ENCODE measurements at regions not wholly inside any gene's neighbourhood (a gene's known extent, or its start where the extent isn't known, plus 50 kb on each side); places are given as distances from the start of the nearest gene placed in this dataset.

DNA sequence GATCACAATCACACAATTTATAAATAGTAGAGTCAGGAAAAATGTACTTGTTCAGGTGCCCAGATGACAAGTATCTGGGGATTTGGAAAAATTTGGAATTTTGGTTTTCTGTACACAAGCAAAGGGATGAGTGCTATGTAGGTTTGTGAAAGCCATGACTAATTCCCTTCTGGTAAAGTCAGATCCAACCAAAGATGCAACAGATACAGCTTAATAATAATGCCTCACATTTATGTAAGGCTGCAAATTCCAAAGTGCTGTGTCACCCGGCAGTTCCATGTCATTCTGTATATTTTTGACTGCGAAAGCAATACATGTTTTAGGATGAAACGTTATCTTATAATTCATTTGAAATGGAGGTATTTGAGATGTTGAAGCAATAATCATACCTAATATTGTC is 102.7 kb upstream of the AGBL1 start:
- no peak for DNase-seq (ENCODE audit: low read depth, low spot score)

DNA sequence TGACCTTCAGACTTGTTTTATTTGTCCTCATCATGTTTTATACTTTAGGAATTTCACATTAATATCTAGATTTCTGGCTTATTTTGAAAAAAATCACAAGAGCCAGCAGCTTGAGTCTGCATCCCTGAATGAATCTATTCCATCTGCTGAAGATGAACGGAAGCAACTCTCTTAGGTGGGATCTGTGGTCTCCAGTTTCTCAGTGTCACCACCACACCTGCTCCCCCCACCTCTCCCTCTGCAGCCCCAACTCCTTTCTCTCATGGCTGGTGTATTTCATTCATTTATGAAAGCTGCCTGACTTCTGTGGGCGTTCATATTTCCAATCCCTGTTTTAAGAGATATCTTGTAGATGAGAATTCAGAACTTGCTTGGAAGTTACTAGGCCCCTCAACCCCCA is 102.1 kb upstream of the AGBL1 start:
- no peak for DNase-seq (ENCODE audit: low read depth, low spot score)

DNA sequence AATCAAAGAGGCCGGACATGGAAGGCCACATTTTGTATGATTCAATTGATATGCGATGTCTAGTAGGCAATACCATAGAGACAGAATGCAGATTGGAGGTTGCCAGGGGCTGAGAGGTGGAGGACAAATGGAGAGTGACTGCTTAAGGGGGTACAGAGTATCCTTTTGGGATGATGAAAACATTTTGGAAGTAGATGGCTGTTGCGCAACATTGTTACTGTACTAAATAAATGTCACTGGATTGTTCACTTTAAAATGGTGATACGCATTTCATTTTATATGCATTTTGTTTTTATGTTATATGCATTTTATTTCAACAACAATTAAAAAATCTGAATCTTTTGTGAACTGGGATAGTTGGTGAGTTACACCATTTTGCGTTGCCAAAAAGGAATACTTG is 99.7 kb upstream of the AGBL1 start:
- DNase-seq (ENCODE audit: low read depth, low spot score): no peak

DNA sequence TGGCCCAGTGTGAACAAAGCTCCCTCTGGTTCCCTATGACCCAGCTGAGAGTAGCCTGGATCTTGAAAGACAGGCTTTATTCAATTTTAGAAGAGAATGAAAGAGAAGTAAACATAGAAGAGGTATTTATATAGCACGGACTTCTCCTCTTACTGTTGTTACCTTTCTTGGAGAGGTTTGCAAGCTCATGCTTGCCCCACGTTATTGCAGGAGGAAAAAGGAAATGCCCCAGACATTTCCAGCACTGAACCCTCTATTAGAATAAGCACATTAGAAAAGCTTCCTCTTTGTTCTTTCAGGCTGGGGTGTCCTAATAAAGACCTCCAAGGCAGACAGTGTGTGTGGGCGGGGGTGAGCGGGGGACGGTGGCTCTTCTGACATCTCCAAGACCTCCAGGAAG is 98.7 kb upstream of the AGBL1 start:
- no peak for DNase-seq (ENCODE audit: low read depth, low spot score)

DNA sequence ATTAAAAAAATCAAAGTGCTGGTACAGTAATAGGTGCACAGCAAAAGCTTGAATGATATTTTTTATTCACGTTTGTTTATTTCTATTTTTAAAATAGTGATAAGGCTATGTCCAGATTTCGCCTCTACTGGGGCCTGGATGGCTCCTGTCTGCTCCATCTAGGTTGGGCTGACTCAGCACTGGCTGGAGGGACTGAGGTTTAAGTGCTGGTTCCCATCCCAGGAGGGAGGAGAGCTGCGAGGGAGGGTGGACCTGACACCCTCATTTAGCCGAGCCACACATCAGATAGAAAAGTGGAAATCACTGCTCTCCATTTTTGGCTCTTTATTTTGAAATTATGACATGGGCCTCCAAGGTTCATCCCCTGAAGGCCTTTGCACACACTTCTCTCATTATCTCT is 95.4 kb upstream of the AGBL1 start:
- DNase-seq (ENCODE audit: low read depth, low spot score): no peak

DNA sequence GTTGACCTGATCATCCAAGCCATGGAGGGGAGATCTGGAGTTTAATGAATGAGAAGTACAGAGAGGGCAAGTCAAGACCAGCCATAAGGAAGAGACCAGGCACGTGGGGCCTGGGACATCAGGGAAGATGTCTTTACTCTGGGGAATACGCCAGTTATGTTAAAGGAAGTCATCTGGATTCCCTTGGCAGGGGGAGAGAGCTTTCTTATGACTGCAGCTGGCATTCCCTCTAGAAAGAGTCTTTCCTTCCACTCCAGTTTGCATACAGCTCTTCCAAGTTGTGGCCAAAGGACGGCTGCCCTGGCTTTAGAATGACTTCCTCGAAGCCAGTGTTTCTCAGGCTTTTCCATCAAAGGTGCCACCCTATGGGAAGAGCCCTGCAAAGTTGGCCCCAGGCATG is 93.6 kb upstream of the AGBL1 start:
- DNase-seq (ENCODE audit: low read depth, low spot score): no peak

DNA sequence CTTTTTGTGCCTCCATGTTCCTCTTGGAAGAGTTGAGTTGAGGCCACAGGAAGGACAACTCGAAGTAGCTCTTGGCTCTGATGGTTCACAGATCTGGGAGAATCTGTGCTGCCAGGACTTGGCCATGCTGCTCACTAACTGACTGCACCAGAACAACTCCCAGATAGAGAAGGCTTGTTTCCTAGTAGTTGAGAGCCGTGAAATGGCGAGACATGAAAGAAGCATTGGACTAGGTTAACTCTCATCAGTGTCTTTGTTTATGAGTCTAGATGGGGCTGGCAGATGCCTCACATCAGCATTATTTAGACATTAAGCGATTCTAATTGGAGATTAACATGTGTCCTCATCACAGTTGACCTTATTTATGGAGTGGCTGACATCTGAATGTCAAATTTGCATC is 92.9 kb upstream of the AGBL1 start:
- no peak for DNase-seq (ENCODE audit: low read depth, low spot score)

DNA sequence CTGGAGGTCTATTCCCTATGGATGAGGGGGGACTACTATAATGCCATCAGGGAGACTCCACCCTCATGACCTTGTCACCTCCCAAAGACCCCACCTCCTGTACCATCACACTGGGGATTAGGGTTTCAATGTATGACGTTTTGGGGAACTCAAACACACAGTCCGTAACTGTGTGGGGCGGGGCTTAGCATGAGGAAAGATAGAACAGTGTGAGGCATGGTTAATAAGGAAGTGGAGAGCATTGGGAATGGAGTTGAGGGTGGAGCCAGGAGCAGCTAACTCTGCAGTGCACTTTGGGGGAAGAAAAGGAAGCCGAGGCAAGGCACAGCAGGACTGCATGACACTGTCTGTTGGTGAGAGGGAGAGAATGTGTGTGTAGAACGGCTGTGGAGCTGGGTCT is 90.9 kb upstream of the AGBL1 start:
- DNase-seq (ENCODE audit: low read depth, low spot score): no peak

DNA sequence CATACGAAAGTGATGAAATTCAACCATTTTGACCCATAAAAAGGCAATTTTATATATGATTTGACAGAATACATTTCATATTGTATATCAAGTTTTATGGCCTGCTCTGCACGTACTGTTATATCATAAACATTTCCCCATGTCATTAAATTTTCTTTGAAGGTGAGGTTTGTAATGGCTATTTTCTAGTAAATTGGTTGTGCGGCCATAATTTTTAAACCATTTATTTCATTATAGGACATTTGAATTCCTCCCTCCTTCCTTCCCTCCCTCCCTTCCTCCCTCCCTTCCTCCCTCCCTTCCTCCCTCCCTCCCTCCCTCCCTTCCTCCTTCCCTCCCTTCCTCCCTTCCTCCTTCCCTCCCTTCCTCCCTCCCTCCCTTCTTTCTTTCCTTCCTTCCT is 87.4 kb upstream of the AGBL1 start:
- no peak for DNase-seq (ENCODE audit: low read depth, low spot score)

DNA sequence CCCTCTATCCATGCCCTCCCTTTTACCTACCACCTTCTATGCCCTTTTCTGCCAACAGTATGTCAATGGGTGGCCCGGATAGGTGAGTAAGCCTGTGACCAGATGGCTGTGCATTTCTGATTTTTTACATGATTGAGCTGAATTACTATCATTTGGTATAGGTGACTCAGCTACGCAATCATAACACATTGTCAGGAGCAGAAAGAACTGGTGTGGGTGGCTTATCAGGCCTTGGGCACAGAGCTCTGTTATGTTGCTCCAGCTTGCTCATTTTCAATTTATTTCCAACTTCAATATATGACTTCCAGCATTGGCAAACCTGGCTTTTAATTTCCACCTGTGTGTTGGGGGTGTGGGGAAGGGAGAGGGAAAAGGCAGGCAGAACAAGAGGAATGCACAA is 86.6 kb upstream of the AGBL1 start:
- no peak for DNase-seq (ENCODE audit: low read depth, low spot score)

DNA sequence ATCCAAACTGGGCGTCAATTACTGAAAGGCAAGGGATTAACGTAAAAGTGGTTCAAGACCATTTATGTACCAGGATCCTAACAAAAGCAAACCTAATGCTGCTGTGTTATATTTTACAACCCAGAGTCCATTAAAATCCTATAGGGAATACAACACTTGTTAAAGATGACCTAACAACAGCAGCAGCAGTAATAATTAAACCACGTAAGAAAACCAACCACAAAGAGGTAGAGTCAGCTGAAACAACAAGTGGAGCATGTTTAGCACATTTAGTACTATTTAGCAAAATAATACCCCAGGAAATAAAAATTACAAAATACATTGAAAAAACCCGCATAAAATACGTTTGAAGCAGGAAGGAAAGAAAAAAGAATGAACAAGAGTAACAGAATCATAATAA is 82.1 kb upstream of the AGBL1 start:
- no peak for DNase-seq (ENCODE audit: low read depth, low spot score)

DNA sequence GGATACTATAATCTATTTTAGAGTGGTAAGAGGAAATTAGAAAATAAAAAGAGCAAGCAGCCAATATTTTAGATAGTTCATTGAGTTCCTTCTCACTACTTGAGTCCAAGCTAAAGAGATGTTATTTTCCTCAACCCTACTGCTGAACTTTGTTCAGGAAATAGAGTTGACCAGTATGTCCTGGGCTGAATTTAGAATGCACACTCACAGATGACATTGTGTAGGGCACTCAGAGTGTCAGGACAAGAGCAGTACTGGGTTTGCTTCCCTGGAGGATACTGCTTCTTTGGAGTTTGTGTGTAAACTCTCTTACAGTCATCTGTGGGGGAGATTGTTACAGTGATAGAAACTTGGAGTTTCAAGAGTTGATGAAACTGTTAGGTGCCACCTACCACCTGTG is 80.0 kb upstream of the AGBL1 start:
- no peak for DNase-seq (ENCODE audit: low read depth, low spot score)

DNA sequence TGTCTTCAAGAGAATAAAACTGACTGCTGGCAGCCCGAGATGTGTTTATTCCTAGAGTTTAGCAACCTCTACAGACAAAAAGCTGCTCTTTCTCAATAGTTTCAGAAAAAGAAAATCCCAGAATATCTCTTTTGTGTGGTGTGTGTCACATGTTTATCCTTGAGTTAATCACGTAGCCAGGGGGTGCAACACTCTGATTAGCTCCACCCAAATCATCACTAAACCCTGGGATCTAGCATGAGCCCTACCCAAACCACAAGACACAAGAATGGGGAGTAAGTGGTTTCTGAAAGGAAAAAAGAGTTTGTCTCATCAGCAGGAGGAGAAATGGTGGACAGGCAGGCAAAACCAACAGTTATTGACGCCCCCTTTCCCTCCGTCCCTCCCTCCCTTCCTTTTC is 78.5 kb upstream of the AGBL1 start:
- DNase-seq (ENCODE audit: low read depth, low spot score): no peak

DNA sequence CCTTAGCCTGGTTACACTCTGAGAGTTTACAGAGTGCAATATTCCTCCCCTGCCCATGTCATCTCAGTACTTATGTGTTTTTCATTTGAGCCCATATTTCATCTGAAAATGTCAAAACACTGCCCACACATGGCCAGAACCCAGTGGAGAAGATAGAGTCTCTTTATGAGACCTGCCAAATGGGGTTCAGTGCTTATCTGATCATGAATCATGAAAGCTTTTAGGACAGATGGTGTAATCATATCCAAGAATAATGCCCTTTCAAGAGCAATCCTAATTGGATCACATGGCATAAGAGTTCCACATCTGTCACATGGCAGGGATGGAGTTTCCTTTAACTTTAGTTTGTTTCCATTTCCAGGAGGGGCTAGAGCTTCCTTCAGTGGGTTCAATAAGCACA is 77.2 kb upstream of the AGBL1 start:
- DNase-seq (ENCODE audit: low read depth, low spot score): no peak

DNA sequence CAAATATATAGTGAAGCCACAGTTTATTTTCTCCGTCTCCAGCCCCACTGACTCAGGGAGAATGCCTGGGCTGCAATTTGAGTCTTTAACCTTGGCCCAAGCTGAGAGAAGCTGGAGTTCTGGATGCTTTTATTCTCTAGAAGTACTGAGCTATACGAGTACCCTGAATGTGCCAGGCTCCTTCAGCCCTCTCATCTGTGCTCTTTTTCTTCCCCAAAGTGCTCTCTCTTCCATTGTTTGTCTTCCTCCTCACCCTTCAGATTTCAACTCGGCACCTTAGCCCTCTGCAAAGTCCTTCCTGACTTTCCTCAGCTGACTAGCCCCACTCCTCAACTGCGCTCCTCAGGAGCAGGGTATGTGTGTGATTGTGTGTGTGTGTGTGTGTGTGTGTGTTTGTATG is 75.6 kb upstream of the AGBL1 start:
- no peak for DNase-seq (ENCODE audit: low read depth, low spot score)

DNA sequence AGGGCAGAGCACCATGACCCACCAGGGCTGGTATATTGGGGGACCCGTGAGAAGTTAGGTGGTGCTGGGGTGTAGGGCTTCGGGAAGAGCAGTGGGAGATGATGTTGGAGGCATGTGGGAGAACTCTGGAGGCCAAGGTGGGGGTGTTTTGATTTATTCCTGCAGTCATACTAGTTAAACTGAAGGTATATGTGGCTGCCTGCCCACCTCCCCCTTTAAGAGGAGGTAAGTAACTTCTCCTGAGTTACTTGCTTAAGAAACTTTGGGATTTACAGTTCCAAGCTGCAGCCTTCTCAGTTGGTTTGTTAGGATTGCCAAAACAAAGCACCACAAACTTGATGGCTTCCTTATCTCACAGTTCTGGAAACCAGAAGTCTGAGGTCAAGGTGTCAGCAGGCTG is 73.1 kb upstream of the AGBL1 start:
- DNase-seq (ENCODE audit: low read depth, low spot score): no peak

DNA sequence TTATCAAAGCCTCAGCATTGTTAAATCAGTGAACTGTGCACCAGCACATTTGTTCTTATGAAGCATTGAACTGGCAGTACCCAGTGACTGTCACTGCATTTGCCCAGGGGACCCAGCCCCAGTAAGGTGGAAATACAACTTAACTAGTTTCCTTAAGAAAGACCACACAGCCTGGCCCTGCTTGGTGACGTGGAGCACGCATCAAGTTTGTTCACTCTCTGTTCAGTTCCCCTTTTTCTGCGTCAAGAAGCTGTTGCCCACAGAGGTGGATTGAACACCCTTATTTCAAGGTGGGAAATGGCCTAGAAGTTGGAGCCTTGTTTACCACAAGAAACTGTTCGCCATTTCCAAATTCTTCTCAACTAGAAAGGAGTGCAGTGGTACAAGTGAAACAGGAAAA is 69.9 kb upstream of the AGBL1 start:
- no peak for DNase-seq (ENCODE audit: low read depth, low spot score)

DNA sequence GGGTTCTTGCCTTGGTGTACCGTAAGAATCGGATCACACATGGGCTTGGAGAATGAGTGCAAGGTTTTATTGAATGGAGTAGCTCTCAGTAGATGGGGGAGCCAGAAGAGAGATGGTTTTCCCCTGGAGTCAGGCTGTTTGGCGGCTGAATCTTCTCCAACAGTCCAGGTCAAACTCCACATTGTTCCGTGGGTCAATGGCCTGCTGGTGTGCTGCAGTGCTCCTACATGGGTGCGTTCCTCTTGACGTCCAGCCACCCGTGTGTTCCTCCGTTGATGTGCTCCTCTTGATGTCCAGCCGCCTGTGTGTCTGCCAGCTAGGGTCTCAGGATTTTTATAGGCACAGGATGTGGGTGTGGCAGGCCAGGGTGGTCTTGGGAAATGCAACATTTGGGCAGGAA is 69.3 kb upstream of the AGBL1 start:
- no peak for DNase-seq (ENCODE audit: low read depth, low spot score)

DNA sequence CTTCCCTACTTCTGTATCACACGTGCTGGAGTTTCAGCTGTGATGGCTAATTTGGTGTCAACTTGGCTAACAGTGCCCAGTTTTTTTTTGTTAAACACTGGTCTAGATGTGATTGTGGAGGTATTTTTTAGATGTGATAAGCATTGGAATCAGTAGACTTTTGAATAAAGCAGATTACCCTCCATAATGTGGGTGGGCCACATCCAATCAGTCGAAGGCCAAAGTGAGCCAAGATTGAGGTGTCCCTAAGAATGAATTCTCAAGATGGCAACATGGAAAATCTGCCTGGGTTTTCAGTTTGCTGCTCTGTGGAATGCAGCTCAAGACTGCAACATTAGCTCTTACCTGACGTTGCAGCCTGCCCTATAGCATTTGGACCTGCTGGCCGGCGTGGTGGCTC is 68.8 kb upstream of the AGBL1 start:
- DNase-seq (ENCODE audit: low read depth, low spot score): no peak

DNA sequence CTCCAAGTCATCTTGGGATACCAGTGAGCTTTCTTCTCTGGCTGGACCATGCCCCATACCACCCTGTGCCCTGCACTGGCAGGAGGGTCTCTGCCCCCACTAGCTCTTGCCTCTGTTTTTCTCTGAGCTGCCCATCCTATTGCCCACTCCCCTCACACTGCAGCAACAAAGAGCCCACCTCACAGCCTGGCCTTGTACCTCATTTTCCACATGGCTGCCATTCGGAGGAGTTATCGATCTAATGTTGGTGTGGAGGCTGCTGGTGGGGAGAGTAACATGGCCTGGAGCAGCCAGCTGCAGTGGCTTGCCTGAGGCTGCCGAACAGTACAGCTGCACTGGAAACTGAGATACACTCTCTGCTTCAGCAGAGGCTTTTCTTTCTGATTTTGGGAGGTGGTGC is 65.7 kb upstream of the AGBL1 start:
- no peak for DNase-seq (ENCODE audit: low read depth, low spot score)

DNA sequence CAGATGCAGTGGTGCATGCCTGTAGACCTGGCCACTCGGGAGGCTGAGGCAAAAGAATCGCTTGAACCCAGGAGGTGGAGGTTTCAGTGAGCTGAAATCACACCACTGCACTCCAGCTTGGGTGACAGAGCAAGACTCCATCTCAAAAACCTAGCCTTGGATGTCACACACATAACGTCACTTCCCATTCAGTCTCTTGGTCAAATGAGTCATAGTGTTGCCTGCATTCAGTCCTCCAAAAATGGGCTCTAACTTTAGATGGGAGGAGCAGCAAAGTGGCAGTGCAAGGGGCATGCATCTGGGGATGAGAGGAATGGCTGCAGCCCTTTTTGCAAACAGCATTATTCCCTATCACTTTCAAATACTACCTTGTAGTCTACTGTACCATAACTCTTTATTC is 62.9 kb upstream of the AGBL1 start:
- DNase-seq (ENCODE audit: low read depth, low spot score): no peak

DNA sequence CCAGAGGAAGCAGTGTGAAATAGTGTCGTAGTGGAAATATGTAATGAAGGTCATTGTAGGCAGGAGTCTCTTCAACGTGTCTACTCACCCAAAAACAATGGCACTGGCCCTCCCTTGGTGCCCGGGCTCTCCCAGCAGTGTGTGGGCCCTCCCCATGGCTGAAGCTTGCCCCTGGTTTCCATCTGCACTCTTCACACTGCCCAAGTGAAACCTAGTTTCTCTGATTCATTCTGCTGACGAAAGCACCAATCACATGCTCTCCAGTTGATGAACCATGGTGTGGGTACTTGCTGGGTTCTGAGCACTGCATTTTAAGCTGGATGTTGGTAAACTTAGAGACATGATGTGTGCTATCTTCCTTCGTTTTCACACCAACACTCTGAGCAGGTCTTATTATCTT is 61.0 kb upstream of the AGBL1 start:
- no peak for DNase-seq (ENCODE audit: low read depth, low spot score)

DNA sequence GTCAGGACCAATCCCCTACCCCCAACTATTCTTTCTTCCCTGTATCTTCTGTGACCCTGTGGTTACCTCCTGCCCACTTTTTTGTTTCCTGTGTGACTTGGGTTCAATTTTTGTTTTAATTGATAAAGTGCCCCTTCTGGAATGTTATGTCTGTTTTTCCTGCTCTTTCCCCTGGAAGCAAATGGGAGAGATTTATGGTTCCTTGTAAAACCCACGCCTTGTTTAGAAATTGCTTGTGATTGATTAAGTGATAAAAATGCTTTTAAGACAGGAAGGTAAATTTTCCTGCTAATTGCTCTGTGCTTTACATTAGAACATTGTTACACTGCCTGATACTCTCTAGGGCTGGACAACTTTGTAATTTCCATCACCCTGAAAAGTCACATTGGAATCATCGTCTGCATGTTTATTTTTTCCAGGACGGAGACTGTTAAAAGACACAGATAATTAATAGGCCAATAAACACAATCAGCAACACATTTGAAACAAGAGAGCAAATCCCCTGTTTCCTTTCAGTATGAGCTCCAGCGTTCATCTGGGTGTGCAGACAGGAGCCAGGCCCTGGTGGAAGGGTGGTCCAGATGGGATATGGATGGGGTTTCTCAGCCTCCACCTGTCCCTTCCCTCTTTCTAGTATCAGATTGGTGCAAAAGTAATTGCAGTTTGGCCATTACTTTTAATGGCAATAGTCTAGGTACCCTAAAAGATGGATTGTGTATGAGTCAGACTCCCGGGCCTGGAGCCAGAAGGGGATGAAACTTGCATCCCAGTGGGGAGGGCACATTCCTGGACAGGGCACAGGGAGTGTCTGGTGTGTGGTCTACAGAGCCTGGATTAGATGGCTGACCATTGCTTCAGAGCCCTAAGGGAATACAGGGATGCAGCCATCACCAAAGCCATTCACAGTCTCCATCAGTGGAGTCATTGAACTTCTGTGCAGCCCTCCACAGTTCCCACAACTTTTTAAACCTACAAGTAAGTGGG is 58.1 kb upstream of the AGBL1 start:
- no peak for DNase-seq (ENCODE audit: low read depth, low spot score)

DNA sequence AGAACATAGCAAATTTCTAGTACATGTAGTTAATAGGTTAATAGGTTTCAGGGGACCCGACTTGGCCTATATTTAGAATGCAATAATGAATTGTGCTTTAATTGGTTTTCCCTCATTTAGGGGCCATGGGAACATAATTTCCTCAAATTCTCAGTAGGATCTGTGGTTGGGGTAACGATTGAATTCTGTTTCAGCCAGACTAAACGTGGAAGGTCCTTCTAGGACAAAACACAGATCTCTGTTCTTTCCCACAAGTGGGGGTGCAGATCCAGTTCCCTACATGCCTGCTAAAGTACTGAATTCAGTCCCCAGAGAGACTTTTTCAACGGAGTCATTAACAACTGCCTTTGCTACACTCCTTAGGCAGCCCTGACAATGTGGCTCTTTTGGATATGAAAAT is 50.7 kb upstream of the AGBL1 start:
- DNase-seq (ENCODE audit: low read depth, low spot score): no peak
